Epithelial cell of proximal tubule (primary cell): ENCODE measurements at regions not wholly inside any gene's neighbourhood (a gene's known extent, or its start where the extent isn't known, plus 50 kb on each side); places are given as distances from the start of the nearest gene placed in this dataset.

Experiments
- DNase-seq: peaks from one replicate; pipeline ENCODE4 v3.0.0-alpha.2; 2011; ENCODE audit warnings: low read depth
- H3K4me3 ChIP-seq: 2 replicates; pipeline ENCODE4 v1.5.1; 2011; ENCODE audit warnings: low read depth, mild to moderate bottlenecking, low read length
- CTCF ChIP-seq: conservative IDR thresholded peaks from 2 replicates; pipeline ENCODE4 v1.5.1; 2012; ENCODE audit warnings: low read depth, mild to moderate bottlenecking, low read length

GRCh38 chrX:26376037-26376708 lies 160.2 kb downstream of the MAGEB5 start:
- H3K4me3 ChIP-seq, result no peak overlapping the region
- no peak for DNase-seq
- TF ChIP-seq CTCF, result no peak

- H3K4me3 ChIP-seq, result no peak overlapping the region
Measured at GRCh38 chrX:26375346-26375745, 159.4 kb downstream of the MAGEB5 start.

GRCh38 chrX:26373829-26374228 lies 157.9 kb downstream of the MAGEB5 start:
- no peak overlapping the region for H3K4me3 ChIP-seq
- DNase-seq, result no peak
- TF ChIP-seq CTCF, result no peak

More at GRCh38 chrX:26375346-26375745, 159.4 kb downstream of the MAGEB5 start:
- TF ChIP-seq CTCF, result no peak
- no peak for DNase-seq

- DNase-seq, result no peak
- TF ChIP-seq CTCF, result no peak
- no peak overlapping the region for H3K4me3 ChIP-seq
Measured at GRCh38 chrX:26352891-26353430, 137.0 kb downstream of the MAGEB5 start.

GRCh38 chrX:26347171-26347570 lies 131.2 kb downstream of the MAGEB5 start:
- H3K4me3 ChIP-seq, result no peak overlapping the region
- TF ChIP-seq CTCF, result no peak
- no peak for DNase-seq

DNA sequence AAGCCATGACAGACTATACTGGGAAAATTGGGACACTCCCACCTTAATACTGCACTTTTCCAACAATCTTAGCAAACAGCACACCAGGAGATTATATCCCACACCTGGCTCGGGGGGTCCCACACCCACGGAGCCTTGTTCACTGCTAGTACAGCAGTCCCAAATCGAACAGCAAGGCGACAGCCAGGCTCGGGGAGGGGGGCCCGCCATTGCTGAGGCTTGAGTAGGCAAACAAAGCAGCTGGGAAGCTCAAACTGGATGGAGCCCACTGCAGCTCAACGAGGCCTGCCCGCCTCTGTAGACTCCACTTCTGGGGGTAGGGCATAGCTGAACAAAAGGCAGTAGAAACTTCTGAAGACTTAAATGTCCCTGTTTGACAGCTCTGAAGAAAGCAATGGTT lies 118.3 kb downstream of the MAGEB5 start:
- no peak for DNase-seq
- TF ChIP-seq CTCF, result no peak
- H3K4me3 ChIP-seq, result no peak overlapping the region
